Activated naive CD8-positive, alpha-beta T cell treated with anti-CD3 and anti-CD28 coated beads, Interleukin-2, amount 50 U/mL, for 24 hours (primary cell): ENCODE measurements at regions not wholly inside any gene's neighbourhood (a gene's known extent, or its start where the extent isn't known, plus 50 kb on each side); places are given as distances from the start of the nearest gene placed in this dataset.

Experiments
- ATAC-seq: fragments of 150-1000 bp; cut with Tn5 transposase; one replicate; pipeline ENCODE4 v1.10.0; 2021
- DNase-seq: peaks from one replicate; pipeline ENCODE4 v3.0.0; 2021
- H3K27ac Mint-ChIP-seq: one replicate; pipeline ENCODE4 v1.8.0; 2021; ENCODE audit warnings: mild to moderate bottlenecking, mixed read lengths
- H3K27me3 Mint-ChIP-seq: one replicate; pipeline ENCODE4 v1.8.0; 2021; ENCODE audit warnings: mixed read lengths
- H3K36me3 Mint-ChIP-seq: one replicate; pipeline ENCODE4 v1.8.0; 2021; ENCODE audit warnings: low read depth, mixed read lengths
- H3K4me1 Mint-ChIP-seq: one replicate; pipeline ENCODE4 v1.8.0; 2021; ENCODE audit warnings: mixed read lengths
- H3K4me3 Mint-ChIP-seq: one replicate; pipeline ENCODE4 v1.8.0; 2021; ENCODE audit warnings: mild to moderate bottlenecking, moderate library complexity, mixed read lengths
- H3K9me3 Mint-ChIP-seq: one replicate; pipeline ENCODE4 v1.8.0; 2021; ENCODE audit warnings: mixed read lengths

DNA sequence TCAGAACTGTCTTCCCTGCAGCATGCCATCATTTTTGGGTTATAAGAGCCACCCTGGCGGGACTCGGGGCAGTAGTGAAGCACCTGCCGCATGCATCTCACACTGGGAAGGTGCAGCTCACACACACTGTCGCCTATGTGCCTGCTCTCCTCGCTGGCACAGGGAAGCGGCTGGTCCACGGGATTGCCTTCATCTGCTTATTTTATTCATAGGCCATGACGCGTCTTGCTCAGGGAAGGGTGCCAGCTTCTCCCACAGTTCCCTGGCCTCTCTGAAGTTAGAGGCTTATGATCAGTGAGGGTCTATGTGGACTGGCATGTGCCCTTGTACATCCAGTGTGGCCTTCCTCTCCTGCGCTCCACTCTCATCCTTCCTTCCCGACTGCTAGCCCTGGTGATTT lies 150.0 kb downstream of the KLF12 start:
- no peak for DNase-seq
- Mint-ChIP-seq H3K4me3 (no peak overlapping the region), H3K36me3 (peaks cover 4% of the 10 kb centered on the region), H3K9me3 (no peaks in the 10 kb centered on the region), H3K27ac (peak overlapping the region; percentile 94), H3K4me1 (peaks cover 52% of the 10 kb centered on the region), H3K27me3 (no peaks in the 10 kb centered on the region)
- ATAC-seq: no peak

DNA sequence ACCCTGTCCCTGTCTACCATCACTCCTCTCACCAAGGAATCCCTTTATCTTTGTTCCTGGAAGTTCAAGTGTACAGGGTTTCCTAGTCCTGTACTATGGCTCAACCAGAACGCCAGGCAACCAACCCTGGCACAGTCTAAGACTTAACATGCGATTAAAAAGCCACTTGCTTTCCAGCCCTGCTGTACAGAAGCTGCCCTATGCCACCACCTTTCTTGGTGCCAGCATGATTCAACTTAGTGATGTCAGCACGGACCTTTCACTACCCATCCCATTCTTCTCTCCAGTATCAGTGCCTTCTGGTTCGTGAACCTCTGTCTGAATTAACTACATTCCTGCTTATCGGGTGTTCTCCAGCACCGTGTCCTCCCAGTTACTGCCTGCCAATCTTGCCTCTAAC lies 151.1 kb downstream of the KLF12 start:
- DNase-seq (no peak), ATAC-seq (peak; percentile 33)
- Mint-ChIP-seq H3K36me3 (peaks cover 2% of the 10 kb centered on the region), H3K4me1 (peaks cover 45% of the 10 kb centered on the region), H3K9me3 (no peaks in the 10 kb centered on the region), H3K27me3 (no peaks in the 10 kb centered on the region), H3K4me3 (no peak overlapping the region), H3K27ac (no peak overlapping the region)

DNA sequence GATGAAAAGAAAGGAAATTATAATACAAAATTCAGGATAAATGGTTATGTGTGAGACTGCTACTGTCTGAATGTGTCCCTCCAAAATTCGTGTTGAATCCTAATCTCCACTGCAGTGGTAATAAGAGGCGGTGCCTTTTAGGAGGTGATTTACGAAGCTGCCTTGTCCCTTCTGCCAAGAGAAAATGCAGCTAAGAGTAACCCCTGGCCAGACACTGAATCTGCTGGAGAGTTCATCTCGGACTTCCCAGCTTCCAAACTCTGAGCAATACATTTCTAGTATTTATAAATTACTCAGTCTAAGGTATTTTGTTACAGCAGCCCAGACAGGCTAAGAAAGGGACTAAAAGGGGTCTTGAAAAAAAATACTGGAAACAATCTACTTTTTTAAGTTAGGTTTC lies 152.6 kb downstream of the KLF12 start:
- no peaks in the 10 kb centered on the region for H3K9me3 Mint-ChIP-seq
- H3K36me3 Mint-ChIP-seq: peaks cover 6% of the 10 kb centered on the region

DNA sequence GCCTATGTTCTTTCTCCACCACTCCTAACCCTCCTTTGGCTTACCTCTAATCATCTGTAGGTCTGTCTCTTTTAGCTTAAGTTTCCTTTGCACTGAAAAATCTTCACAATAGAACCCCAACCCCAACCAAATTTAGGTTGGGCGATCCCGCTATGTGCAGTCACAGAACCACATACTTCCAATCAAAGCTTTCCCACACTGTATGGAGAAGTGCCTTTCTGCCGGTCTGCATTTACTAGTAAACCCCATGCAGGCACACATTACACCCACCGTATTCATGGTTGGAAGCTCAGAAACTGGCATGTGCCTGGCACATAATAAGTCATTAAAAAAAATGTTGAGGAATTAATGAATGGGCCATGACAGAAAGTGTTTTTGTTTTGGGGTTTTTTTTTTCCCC lies 158.4 kb downstream of the KLF12 start:
- no peak overlapping the region for H3K4me3 Mint-ChIP-seq
- H3K9me3 Mint-ChIP-seq: peaks cover 10% of the 10 kb centered on the region
- H3K36me3 Mint-ChIP-seq: peaks cover 14% of the 10 kb centered on the region
- H3K4me1 Mint-ChIP-seq: peaks cover 46% of the 10 kb centered on the region
- H3K27me3 Mint-ChIP-seq: no peaks in the 10 kb centered on the region
- H3K27ac Mint-ChIP-seq: no peak overlapping the region
- no peak for DNase-seq
- ATAC-seq: no peak

More for the DNA sequence above, 152.6 kb downstream of the KLF12 start:
- no peaks in the 10 kb centered on the region for H3K27me3 Mint-ChIP-seq
- H3K4me1 Mint-ChIP-seq: peaks cover 40% of the 10 kb centered on the region
- ATAC-seq: no peak
- H3K27ac Mint-ChIP-seq: no peak overlapping the region
- H3K4me3 Mint-ChIP-seq: no peak overlapping the region
- DNase-seq: no peak

DNA sequence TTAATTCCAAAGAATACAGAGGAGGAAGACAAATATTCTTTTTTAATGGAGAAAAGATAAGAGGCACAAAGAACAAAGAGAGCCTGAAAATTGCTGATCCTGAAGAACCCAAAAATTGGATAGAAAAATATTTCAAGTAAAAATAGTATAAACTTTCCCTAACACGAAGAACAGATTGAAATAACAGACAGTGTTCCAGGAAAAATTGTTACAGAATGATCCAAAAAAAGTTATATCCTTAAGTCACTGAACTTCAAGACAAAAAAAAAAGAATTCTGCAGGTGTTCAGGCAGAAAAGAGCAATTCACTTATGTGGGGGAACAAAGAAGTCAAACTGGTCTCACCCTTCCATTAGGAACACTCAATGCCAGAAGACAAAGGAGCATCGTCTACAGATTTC lies 160.2 kb downstream of the KLF12 start:
- Mint-ChIP-seq H3K4me3 (no peak overlapping the region), H3K27ac (no peak overlapping the region), H3K4me1 (peaks cover 43% of the 10 kb centered on the region), H3K27me3 (no peaks in the 10 kb centered on the region), H3K36me3 (peaks cover 14% of the 10 kb centered on the region), H3K9me3 (peaks cover 10% of the 10 kb centered on the region)
- DNase-seq (no peak), ATAC-seq (no peak)

DNA sequence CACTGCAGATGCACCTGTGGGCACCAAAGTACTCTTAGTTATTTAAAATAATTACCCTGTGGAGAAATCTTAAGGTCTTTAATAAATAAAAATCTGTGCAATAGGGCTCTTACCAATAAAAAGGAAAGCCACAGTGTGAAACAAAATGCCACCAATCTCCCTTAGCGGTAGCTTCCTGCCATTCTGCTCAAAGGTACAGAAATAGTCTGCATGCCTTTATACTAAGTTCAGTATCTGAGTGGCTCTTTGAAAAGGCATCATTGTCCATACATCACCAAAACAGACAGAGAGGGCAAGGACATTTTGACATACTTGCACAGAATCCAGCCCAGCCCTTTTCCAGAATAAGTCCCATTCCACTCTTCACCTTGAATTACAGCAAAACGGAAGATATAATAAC lies 161.0 kb downstream of the KLF12 start:
- ATAC-seq (no peak), DNase-seq (no peak)
- Mint-ChIP-seq H3K4me3 (no peak overlapping the region), H3K36me3 (peaks cover 15% of the 10 kb centered on the region), H3K9me3 (peaks cover 10% of the 10 kb centered on the region), H3K27ac (no peak overlapping the region), H3K4me1 (peaks cover 47% of the 10 kb centered on the region), H3K27me3 (no peaks in the 10 kb centered on the region)

DNA sequence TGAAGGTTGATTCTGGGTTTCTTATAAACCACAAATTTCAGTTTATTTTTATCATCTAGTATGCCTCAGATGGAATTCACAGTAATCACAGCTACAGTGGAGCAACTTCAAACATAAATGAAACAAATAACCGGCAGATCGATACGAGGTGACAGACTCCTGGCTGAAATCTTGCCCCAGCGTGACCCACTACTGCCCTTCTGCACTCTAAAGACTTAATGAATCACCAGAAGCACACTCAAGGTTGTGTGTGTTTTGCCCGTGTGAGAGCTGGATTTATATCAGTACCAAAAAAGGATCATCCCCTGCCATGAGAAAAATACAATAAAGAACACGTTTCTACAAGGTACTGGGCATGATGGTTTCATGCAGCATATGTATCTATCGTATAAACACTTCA lies 161.7 kb downstream of the KLF12 start:
- ATAC-seq (no peak), DNase-seq (no peak)
- Mint-ChIP-seq H3K4me1 (peaks cover 50% of the 10 kb centered on the region), H3K36me3 (peaks cover 12% of the 10 kb centered on the region), H3K27ac (no peak overlapping the region), H3K27me3 (no peaks in the 10 kb centered on the region), H3K4me3 (no peak overlapping the region), H3K9me3 (peaks cover 10% of the 10 kb centered on the region)

DNA sequence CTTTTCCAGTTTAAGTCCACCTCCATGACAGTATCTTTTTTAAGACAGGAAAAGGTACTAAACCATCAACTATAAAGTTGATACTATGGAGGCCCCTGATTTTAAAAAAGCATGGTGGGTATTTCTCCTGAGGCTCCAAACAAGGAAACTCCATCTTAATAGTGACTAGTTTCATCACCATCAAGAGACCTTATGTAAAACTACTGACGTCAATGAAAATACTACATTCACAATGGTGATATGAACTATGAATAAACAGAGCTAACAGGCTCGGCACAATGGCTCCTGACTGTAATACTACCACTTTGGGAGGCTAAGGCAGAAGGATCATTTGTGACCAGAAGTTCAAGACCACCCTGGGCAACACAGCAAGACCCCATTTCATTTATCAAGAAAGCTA lies 162.7 kb downstream of the KLF12 start:
- Mint-ChIP-seq H3K27me3 (no peaks in the 10 kb centered on the region), H3K27ac (no peak overlapping the region), H3K4me3 (no peak overlapping the region), H3K36me3 (peaks cover 9% of the 10 kb centered on the region), H3K4me1 (peaks cover 55% of the 10 kb centered on the region), H3K9me3 (peaks cover 10% of the 10 kb centered on the region)
- DNase-seq: no peak
- no peak for ATAC-seq

DNA sequence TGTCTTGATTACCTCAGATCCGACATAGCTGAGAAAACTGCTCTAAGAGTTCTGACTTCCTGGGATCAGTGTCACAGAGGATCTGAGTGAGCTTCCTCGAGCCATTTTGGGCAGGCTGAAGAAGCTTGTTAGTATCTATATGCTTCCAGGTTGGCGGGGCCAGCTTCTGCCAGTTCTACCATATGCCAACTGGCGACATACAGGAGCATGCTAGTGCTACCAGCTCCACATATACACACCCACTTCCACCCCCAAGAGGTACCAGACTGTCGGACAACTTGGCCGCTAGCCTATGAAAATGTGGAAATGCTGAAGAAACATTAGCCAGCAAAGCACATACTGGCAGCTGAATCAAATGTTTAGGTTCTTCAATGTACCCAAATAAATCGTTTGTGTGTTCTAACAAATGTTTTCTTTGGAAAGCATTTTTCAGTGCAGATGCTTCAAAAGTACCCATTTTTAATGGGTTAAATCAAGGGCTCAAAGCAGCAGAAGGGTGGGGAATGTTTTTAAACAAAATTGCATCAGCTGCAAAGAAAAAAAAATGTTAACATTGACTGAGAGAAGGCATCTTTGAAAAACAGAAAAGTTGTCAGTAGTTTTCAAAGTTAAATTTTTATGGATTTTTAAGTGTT lies 163.7 kb downstream of the KLF12 start:
- Mint-ChIP-seq H3K4me3 (no peak overlapping the region), H3K27ac (no peak overlapping the region), H3K9me3 (peaks cover 8% of the 10 kb centered on the region), H3K27me3 (no peaks in the 10 kb centered on the region), H3K4me1 (peaks cover 52% of the 10 kb centered on the region), H3K36me3 (peaks cover 5% of the 10 kb centered on the region)
- DNase-seq (no peak), ATAC-seq (no peak)

DNA sequence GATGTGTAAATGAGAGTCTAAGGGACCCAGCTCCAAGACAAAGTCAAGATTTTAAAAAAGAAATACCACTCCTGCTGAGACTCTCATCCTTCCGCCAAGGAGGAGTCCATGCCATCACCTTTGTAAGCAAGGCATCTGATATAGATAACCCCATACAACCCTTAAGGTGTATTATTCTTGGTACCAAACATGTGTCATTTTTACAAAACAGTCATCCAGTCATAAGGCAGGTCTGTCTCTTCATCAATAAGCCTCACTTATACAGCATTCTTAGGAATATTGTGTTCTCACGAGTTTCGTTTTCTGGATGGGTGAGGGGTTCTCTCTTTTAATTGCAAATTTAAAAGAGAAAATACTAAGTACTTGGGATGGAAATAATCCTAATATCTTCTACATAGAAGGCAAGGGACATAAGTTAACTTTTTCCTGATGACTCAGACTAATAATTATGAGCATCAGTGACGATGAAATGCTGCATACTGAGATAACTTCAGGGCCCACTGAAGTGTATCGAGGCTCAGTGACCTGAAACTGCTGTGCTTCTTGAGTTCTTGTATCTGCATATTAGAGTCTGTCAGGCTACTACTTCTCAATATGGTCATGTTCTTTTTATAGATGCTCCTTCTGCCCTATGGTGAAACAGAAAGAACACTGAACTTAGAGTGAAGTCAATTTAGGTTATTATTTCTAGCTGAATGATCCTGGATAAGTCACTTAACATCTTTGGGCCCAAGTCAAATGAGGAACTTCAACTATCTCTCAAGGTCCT lies 166.6 kb downstream of the KLF12 start:
- Mint-ChIP-seq H3K27me3 (no peaks in the 10 kb centered on the region), H3K9me3 (no peaks in the 10 kb centered on the region), H3K27ac (no peak overlapping the region), H3K4me3 (no peak overlapping the region), H3K4me1 (peaks cover 41% of the 10 kb centered on the region), H3K36me3 (peaks cover 9% of the 10 kb centered on the region)
- no peak for ATAC-seq
- DNase-seq: no peak

DNA sequence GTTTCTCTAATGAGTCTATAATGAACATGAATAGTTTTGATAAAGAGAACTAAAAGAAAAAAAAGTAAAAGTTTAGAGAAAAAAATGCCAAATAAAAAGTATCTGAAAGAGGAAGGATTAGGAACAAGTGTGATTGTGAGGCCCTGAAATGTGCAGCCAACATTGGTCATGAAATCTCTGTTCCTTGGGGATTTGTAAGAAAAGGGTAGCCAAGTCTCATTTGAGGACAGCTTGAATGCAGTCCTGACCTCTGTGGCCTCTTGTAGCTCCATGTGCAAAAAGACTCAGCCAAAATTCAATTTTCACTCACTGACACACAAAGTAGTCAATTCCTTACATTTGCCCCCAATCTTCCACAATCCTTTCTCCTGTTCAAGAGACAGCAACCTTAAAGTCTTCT lies 167.9 kb downstream of the KLF12 start:
- Mint-ChIP-seq H3K27ac (no peak overlapping the region), H3K4me3 (no peak overlapping the region), H3K27me3 (no peaks in the 10 kb centered on the region), H3K4me1 (peaks cover 37% of the 10 kb centered on the region), H3K9me3 (peaks cover 8% of the 10 kb centered on the region), H3K36me3 (peaks cover 12% of the 10 kb centered on the region)
- ATAC-seq (no peak), DNase-seq (no peak)

DNA sequence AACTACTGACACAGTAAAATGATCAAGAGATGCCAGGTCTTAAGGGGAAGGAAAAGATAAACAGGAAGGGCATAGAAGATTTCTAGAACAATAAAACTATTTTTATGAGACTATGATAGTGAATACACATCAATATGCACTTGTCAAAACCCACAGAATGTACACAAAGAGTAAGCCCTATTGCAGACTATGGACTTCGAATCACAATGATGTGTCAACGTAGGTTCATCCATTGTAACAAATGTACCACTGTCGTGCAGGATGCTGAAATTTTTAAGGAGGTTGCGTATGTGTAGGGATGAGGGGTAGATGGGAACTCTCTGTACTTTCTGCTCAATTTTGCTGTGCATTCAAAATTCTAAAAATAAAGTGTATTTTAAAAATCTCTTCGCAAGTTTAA lies 171.9 kb downstream of the KLF12 start:
- Mint-ChIP-seq H3K27me3 (no peaks in the 10 kb centered on the region), H3K4me3 (no peak overlapping the region), H3K9me3 (peaks cover 8% of the 10 kb centered on the region), H3K36me3 (peaks cover 12% of the 10 kb centered on the region), H3K27ac (no peak overlapping the region), H3K4me1 (peaks cover 33% of the 10 kb centered on the region)
- ATAC-seq (no peak), DNase-seq (no peak)

DNA sequence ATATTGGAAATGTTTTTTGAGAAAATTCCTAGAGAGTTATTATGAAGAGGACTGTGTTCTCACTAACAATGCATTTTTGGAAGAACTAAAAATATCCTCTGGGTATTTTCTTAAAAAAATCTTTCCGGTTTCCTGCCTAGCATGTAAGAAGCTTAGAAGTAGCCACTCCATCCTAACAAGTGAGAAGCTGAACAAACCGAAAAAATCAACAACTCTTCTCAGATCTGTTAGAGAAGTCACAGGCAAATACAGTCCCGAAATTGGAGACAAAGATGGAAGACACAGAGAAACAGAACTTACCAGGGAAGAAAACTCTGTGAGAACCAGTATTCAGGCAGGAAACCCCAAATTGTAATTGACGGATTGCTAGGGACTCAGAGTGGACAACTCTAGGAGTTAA lies 173.0 kb downstream of the KLF12 start:
- peaks cover 8% of the 10 kb centered on the region for H3K9me3 Mint-ChIP-seq
- DNase-seq (no peak), ATAC-seq (no peak)
- H3K36me3 Mint-ChIP-seq: peaks cover 12% of the 10 kb centered on the region
- peaks cover 32% of the 10 kb centered on the region for H3K4me1 Mint-ChIP-seq
- no peak overlapping the region for H3K27ac Mint-ChIP-seq
- H3K27me3 Mint-ChIP-seq: no peaks in the 10 kb centered on the region
- no peak overlapping the region for H3K4me3 Mint-ChIP-seq

DNA sequence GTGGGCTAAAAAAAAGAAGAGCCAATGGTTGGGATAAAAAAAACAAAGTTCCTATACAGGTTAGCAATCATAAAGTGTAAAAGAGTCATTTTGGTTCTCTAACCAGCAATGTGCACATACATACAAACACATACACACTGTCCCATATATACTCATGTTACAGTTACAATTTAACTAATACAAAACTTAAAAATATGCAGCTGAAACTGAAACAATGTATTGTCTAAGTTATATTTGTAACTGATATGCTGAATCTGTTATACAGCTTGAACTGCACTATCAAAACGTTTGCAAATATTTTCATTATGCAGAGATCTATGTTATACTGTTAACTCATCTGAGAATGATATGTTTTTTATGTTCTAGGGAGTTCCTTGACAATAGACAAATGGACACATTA lies 173.7 kb downstream of the KLF12 start:
- Mint-ChIP-seq H3K27me3 (no peaks in the 10 kb centered on the region), H3K27ac (no peak overlapping the region), H3K4me3 (no peak overlapping the region), H3K9me3 (peaks cover 8% of the 10 kb centered on the region), H3K4me1 (peaks cover 38% of the 10 kb centered on the region), H3K36me3 (peaks cover 12% of the 10 kb centered on the region)
- no peak for DNase-seq
- no peak for ATAC-seq

DNA sequence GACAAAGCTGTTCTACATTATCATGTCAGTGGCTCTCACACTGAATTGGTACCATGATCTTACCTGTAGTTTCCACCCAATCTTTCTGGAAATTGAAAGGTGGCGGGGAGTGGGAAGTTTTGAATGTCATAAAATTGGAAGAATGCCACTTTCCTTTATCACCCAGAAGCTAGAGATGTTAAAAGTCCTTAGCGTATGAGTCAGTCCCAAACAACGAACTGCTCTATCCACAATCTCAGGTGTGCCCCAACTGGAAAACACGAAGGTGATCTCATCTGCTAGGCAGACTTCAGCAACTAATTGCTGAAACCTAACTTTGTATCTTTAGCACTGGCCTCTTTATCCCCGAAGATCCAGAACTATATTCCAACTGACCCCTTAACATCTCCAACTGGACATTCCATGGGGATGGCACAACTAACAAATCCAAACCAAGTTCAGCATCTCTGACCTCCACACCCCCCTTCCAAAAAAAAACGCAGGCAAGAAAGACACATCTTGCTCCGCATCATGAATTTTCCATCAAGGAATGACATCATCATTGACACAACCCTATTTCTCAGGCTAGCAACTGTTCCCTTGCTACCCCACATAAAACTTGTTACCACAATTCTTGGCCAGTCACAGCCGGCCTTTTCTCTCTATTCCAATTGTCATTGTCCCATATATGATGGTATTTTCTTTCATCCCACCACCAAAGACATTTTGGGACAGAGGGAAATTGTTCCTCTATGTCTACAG lies 175.4 kb downstream of the KLF12 start:
- Mint-ChIP-seq H3K27me3 (no peaks in the 10 kb centered on the region), H3K36me3 (peaks cover 7% of the 10 kb centered on the region), H3K4me3 (no peak overlapping the region), H3K27ac (no peak overlapping the region), H3K9me3 (peaks cover 8% of the 10 kb centered on the region), H3K4me1 (peaks cover 41% of the 10 kb centered on the region)
- no peak for DNase-seq
- ATAC-seq: peak; percentile 65
